ENCODE measurements at regions not wholly inside any gene's neighbourhood (a gene's known extent, or its start where the extent isn't known, plus 50 kb on each side); places are given as distances from the start of the nearest gene placed in this dataset.

DNA sequence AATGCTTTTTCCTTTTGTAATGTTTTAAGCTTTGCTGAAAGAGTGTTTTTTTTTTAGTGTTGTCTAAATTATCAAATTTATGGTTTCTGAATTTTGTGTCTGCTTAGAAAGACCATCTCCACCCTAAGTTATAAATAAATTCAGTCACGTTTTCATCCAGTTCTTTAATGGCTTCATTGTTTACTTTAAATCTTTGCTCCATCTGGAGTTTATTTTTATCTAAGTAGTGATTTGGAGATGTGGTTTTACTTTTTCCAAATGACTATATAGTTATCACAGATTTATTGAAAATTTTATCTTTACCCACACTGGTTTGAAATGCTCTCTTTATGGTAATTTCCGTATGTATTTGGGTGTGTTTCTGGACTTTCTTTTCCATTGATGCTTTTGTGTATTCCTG, 577.2 kb upstream of the ZNF608 start:
- Histone ChIP-seq H3K27me3 (no peaks in the 10 kb centered on the region), H3K9me3 (no peaks in the 10 kb centered on the region), H3K4me3 (no peak overlapping the region), H3K4me1 (no peaks in the 10 kb centered on the region), H3K27ac (no peak overlapping the region), H3K36me3 (no peaks in the 10 kb centered on the region)
- intact Hi-C loops (cut with DNase I; ENCODE audit: low total_unique reads) = no loop called here
- TF ChIP-seq CTCF (IDR thresholded peaks at IDR 0.05) (no peak), POLR2A (IDR thresholded peaks at IDR 0.05) (no peak)
- no peak for DNase-seq

DNA sequence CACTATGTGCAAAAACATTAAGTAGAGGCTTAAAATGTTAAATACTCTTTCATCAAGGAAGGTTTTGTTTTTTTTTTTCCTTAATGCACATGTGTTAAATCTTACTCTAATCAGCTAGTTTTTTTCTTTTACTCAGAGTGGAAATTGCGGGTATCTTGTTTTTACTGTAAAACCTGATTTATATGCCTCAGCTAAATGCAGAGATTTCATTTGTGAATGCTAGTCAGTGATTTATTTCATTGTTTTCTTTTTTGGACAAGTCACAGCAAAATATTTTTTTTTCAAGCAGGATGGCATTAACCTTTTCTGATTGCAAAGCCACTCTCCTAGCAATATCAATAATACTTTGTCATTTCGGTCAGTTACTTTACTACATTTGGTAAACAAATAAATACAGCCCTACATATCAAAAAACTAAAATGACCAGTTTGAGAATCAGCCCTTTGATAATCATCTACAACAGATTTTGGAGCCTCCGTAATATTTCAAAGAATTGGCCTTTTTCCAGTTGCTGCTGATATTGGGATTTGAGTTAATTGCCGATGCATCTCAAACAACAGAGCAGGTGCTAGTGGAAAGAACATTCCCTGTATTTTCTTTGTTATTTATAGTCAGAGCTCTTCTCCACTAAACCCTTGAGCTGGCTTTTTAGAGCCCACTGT, 579.2 kb upstream of the ZNF608 start:
- H3K27ac ChIP-seq = no peak overlapping the region
- H3K4me1 ChIP-seq = no peaks in the 10 kb centered on the region
- H3K9me3 ChIP-seq = no peaks in the 10 kb centered on the region
- H3K27me3 ChIP-seq = no peaks in the 10 kb centered on the region
- TF ChIP-seq CTCF (IDR thresholded peaks at IDR 0.05) = no peak
- no peak for TF ChIP-seq POLR2A (IDR thresholded peaks at IDR 0.05)
- no peaks in the 10 kb centered on the region for H3K36me3 ChIP-seq
- intact Hi-C loops (cut with DNase I; ENCODE audit: low total_unique reads) = no loop called here
- no peak overlapping the region for H3K4me3 ChIP-seq
- no peak for DNase-seq

DNA sequence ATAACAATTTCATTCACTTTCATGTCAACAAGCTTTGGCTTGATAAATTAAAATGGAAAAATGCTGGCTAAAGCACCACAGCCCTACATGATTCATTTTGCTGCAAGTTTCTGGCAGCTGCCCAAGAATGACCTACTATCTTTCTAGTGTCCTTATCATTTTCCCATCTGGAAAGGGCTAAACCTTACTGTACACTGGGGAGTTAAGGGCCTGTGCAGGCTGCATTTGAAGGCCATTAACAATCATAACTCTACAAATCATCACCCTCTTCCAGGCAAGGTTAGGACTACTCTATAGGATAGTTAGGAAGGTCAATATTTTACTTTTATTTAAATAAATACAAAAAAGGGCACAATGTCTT, 579.7 kb upstream of the ZNF608 start:
- intact Hi-C loops (cut with DNase I; ENCODE audit: low total_unique reads) = no loop called here
- TF ChIP-seq CTCF (IDR thresholded peaks at IDR 0.05) = no peak
- no peak for TF ChIP-seq POLR2A (IDR thresholded peaks at IDR 0.05)
- H3K27me3 ChIP-seq = no peaks in the 10 kb centered on the region
- H3K4me1 ChIP-seq = no peaks in the 10 kb centered on the region
- H3K4me3 ChIP-seq = no peak overlapping the region
- no peak overlapping the region for H3K27ac ChIP-seq
- H3K9me3 ChIP-seq = no peaks in the 10 kb centered on the region
- no peaks in the 10 kb centered on the region for H3K36me3 ChIP-seq
- DNase-seq = peak in 1 of 2 donors; percentile 35

DNA sequence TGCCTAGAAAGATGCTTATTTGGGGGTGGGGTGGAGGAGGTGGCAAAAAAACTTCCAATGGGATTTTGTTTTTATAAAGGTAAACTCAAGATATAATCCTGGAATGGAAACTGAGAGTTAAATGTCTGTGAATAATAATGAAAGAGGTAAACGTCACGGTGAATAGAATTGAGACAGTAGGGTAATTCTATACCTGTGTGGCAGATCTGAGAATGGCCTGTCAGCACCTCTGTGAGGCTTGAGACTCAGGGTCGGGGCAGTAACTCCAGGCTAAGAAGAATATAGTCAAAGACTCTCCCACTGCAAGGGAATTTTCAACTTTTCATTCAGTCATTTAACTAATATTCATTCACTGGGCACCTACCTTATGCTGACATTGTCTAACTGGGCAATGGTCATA, 581.2 kb upstream of the ZNF608 start:
- no peaks in the 10 kb centered on the region for H3K27me3 ChIP-seq
- no peaks in the 10 kb centered on the region for H3K9me3 ChIP-seq
- no peaks in the 10 kb centered on the region for H3K36me3 ChIP-seq
- no peaks in the 10 kb centered on the region for H3K4me1 ChIP-seq
- TF ChIP-seq CTCF (IDR thresholded peaks at IDR 0.05) (no peak), POLR2A (IDR thresholded peaks at IDR 0.05) (no peak)
- H3K4me3 ChIP-seq = no peak overlapping the region
- intact Hi-C loops (cut with DNase I; ENCODE audit: low total_unique reads) = no loop called here
- DNase-seq = no peak
- no peak overlapping the region for H3K27ac ChIP-seq

GRCh38 chr5:125331987-125332598, 585.7 kb upstream of the ZNF608 start:
- DNase-seq = no peak
- Histone ChIP-seq H3K27me3 (no peaks in the 10 kb centered on the region), H3K4me1 (no peaks in the 10 kb centered on the region), H3K4me3 (no peak overlapping the region), H3K27ac (no peak overlapping the region), H3K9me3 (no peaks in the 10 kb centered on the region), H3K36me3 (no peaks in the 10 kb centered on the region)
- intact Hi-C loops (cut with DNase I; ENCODE audit: low total_unique reads) = no loop called here
- TF ChIP-seq CTCF (IDR thresholded peaks at IDR 0.05) (no peak), POLR2A (IDR thresholded peaks at IDR 0.05) (no peak)
